Hematopoietic multipotent progenitor cell (in vitro differentiated cells): ENCODE measurements at regions not wholly inside any gene's neighbourhood (a gene's known extent, or its start where the extent isn't known, plus 50 kb on each side); places are given as distances from the start of the nearest gene placed in this dataset.

Experiments
- DNase-seq, 3 donors: peaks; one replicate each; pipeline ENCODE4 v3.0.0-alpha.2; 2011 to 2015; ENCODE audit warnings: low read depth in 2 of 3, low spot score in 2 of 3

DNA sequence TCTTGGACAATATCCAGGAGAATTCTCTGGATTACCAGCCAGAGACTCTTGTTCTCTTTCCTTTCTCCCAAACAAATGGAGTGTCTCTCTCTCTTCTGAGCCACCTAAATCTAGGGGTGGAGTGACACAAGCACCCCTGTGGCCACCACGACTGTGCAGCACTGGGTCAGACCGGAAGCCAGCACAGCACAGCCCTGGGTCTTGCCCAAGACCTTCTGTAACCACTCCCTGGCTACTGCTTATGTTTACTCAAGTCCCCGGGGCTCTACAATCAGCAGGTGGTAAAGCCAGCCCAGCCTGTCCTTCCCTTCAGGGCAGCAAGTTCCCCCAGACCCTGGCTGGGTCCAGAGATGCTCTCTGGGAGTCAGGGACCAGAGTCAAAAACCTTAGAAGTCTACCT, 110.0 kb upstream of the TUT7 start:
- DNase-seq: no peak

DNA sequence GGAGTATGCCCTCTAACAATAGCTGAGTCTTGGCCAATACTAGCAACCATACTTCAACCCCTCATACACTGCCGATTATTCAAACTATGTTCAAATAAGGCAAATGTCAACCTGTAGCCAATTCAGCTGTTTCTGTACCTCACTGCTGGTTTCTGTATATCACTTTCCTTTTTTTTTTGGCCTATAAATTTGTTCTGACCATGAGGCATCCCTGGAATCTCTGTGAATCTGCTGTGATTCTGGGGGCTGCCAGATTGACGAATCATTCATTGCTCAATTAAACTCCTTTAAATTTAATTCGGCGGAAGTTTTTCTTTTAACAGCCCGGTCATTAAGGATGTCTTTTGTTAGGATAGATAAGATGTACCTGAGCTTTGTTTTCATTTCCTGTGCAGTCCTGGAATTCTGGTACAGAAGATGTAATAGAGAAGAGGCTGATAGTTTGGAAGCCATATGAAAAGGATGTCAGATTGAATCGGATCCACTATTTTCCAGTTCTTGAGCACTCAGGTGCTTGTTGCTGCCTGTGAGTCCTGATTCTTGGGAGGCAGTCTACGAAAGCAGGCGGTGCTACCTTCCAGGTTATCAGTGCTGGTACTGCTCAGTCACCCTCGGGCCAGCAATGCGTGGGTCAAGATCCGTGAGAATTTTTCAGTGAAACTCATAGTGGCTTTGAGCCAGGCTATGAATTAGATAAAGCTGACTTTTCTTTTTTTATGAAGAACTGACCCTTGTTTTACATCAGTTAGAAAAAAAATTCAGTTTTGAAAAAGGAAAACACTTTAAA, 106.2 kb upstream of the TUT7 start:
- no peak for DNase-seq

DNA sequence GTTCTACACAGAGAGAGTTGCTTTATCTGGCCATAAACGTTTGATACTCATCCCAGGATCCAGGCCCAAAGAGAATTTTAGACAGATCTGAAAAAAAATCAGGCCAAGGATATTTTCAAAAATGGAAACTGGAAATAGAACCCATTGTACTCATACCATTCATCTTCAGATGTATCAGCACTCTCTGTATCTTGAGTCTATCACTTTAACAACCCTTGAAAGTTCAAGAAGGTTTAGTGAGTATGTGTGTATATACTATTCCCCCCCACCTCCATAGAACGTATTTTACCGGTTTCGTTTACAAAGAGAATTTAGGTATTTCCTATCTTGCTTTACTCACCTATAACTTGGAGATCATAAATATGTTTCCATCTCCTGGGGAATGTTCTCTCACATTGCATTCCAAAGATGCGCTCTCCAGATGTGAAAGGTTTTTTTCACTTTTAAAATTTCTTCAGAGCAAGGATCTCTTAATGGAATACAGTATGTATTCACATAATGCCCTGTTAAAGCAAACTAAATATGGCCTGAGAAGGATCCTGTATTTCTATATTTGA, 105.5 kb upstream of the TUT7 start:
- DNase-seq: no peak

DNA sequence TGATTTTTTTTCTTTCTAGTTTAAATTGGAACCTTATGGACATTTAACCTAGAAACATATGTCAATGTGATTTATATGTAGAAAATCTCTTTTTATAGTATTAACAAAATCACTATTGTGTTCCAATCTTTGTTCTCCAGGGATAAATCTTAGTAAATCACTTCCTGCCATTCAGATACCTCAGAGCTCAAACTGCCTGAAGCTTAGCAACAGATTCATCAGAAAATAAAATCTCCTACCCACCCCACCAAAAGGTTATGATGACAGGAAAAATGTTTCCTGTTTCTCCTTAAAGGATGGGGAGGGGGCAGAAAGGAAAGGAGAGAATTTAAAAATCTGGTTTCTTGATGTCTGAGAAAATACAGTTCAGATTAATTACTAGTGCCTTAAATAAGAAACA, 105.0 kb upstream of the TUT7 start:
- no peak for DNase-seq

DNA sequence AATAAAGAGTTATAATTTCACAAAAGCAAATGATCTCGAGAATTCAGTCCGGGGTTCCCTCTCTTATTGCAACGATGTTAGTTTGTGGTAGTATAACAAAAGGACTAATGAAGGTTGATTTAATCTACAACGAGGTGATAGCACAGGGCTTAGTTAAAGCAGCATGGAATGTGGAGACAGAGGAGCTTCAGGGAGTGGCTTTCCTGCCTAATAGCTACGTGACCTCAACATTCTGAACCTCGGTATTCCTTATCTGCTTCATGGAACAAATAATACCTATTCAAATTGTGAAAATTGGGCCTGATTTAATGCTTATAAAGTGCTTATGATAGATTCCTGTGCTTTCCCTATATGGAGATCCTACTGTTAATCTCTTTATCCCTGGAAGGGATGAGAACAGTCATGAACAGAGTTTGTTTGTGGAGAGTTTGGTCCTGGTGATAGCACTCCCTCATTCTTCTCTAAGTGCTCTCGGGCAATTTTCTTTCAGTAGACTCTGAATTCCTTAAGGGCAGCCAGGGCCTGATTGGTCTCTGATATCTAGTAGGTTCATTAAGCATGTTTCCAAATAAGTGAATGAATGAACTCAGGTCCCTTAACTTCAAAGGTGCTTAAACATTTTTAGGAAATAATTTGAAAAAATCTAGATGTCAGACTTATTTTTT, 104.1 kb upstream of the TUT7 start:
- no peak for DNase-seq

DNA sequence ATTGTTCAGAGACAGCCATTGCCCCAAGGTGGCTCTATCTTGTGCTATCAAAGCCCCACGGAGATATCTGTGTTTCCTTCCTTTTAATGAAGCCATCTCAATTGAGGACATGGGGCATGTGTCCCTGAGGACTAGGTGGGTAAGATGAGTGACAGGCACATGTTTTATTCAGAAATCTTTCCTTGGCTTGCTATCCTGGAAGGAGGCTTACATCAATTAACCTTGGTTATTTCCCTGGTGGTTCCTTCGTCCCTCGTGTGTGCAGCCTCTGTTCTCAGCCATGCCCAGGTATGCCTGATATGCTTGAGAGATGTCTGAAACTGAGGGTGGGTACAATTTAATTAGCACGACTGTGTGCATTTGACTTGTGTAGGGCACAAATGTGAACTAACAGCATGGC, 102.2 kb upstream of the TUT7 start:
- DNase-seq: no peak

DNA sequence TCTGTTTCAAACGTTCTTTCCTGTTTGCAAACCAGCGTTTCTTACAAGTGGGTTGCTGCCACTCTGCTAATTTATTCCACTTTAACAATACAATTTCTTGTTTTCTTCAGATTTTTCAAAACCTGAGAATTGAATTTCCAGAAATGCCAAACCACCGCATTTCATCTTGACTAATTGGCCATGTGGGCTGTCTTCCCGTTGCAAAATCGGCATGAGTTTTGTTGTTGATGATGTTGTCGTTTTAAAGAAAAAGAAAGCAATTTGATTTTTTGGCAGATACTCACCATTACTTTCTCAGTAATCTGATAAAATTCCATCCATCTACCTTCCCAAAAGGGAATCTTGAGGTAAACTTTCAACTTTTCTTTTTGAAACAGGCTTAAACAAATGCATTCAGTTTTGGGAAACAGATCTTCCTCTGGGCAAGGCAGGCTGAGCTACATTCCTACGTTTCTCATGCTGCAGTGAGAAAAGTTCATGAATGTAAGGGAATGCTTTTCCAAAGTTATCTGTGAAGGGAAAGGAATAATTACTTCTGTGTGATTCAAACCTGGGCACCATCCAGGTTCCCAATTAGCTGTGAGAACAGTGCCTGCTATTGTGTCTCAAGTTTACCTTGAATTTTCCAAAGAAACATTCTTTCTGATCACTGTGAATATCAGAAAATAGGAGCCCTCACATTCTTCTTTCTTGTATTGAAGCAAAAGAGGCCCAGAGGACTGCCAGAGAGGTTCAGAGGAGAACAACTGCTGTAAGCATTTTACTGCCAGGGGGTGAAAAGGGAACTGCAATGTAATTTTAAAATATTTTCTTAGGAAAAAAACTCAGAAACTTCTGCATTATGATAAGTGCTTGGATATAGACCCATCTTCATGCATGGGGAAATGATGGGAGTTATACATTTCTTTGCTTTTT, 100.7 kb upstream of the TUT7 start:
- no peak for DNase-seq

DNA sequence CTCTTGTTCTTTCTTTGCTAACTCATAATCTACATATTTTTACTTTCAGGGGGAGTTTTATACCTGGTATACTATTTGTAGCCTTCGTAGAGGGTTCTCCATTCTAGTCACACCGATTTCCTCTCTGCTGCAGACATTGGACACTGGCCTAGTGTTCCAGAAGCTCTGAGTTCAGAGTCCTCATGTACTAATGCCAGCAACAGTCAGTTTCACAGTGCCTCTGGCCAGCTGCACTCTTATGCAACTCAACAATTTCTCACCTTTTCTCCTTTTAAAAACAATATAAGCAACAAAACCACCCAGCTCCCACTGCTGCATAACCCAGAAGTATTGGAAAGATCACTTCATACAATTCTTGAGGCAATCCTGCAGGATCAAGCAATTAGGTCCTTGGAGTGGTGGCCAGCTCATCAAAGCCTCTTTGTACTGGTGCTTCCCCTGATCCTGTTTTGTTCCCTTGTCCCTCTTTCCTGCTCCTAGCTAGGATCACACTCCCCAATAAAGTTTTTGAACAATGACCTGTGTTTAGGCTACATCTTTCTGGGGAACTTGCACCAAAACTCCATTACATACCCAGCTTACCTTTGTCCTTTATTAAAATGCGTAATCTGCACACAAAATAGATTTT, 98.1 kb upstream of the TUT7 start:
- no peak for DNase-seq

DNA sequence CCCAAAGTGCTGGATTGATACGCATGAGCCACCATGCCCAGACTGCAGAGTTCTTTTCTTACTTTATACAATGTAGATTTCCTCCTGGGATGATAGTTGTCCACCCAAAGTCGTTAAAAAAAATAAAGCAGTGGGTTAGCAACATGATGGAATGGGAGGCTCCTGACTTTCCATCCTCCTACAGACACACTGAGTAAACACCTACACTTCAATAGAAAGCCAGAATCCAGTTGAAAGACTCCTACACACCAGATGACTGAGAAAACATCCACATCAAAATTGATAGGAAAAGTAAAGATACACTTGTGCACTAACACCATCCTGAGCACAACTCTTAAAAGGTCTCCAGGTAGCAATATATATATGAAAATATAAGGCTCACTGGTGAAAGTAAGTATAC, 95.0 kb upstream of the TUT7 start:
- no peak for DNase-seq

DNA sequence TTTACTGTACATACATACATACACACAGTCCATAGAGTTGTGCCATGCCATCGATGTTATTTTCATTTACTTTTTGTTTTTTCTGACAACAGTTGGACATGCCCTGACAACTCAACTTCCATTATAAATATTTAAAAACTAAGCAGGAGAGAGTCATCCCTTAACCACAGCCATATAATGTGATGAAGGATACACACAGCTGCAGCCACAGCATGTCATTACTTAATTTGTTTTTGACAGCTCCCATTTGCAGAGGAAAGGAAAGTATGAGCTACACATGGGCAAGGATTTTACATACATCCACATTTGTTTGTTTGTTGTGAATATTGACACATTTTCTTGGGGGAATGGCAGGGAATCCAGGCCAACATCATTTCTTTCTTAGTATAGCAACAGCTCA, 91.5 kb upstream of the TUT7 start:
- DNase-seq: no peak

DNA sequence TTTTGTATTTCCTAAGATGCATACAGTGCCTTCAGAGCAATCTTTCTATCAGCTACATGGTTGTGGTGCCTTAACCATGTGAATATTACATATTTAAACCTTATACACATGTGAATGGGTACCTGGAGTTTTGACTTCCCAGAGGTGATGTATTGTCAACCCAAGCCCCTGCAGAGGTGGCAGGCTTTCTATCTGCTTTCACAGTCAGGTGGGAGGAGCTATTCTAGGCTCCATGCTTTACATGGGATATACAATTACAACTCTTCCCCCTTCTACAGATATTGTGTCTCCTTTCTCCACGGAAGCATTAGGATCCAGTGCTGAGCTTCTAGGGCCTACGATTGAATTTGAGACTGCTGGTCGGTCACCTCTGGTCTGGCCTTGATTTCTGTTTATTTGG, 89.8 kb upstream of the TUT7 start:
- no peak for DNase-seq

DNA sequence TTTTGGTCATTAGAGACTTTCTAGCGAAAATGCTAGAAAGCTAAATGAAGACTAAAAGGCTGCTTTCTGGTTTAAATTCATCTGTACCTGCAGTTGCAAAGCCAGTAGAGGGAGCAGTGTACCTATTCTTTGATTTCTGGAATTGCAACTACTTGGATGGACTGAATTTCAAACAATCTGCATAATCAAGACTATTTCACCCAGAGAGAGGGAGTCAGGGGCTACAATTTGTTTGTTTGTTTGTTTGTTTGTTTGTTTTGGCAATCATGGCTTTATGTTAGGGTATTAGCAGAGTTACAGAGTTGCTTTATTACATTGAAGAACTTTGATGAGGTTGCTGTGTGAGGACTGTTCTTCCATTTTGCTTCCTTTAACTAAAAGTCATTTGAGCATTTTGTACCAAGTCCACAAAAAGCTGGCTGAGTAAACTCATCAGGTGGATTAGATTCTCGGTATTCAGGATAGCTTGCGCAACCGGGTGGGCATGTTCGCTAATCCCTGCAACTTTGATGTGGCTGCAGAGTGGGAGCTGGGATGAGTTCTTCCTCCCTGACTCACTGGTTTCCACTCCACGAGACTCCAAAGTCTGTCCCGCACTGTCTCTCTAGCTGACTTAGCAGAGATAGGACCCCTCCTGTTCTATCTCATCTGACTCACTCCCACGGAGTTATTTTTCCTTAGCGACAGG, 80.0 kb upstream of the TUT7 start:
- peak in 2 of 3 donors; percentile 31 to 61 for DNase-seq

DNA sequence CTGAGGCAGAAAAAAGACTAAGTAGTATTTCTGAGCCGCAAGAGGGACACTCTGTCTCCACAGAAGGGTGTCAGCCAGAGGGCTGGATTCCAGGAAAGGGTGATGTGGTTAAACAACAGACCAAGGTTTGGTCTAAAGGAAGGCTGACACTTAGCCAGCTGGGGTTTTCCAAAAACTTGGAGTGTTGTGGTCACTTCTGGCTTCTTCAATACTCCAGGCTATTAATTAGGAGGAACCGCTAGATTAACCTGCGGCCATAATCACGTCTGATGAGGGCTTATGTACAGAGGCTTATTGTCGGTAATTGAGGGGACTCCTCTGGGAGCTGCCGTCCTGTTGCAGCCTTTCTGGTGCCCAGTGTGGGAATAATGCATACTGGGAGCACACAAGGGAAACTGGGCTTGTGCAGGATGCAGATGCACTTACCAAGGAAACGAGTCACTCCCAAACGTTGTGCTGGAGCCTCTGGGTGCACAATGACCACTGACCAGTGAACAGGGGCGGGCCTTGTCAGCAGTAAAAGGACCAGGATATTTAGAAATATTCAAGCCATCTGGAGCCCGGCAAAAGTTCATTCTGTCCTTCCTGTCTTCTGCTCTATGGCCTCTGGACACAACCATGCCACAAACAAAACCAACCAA, 70.2 kb upstream of the TUT7 start:
- DNase-seq: no peak

DNA sequence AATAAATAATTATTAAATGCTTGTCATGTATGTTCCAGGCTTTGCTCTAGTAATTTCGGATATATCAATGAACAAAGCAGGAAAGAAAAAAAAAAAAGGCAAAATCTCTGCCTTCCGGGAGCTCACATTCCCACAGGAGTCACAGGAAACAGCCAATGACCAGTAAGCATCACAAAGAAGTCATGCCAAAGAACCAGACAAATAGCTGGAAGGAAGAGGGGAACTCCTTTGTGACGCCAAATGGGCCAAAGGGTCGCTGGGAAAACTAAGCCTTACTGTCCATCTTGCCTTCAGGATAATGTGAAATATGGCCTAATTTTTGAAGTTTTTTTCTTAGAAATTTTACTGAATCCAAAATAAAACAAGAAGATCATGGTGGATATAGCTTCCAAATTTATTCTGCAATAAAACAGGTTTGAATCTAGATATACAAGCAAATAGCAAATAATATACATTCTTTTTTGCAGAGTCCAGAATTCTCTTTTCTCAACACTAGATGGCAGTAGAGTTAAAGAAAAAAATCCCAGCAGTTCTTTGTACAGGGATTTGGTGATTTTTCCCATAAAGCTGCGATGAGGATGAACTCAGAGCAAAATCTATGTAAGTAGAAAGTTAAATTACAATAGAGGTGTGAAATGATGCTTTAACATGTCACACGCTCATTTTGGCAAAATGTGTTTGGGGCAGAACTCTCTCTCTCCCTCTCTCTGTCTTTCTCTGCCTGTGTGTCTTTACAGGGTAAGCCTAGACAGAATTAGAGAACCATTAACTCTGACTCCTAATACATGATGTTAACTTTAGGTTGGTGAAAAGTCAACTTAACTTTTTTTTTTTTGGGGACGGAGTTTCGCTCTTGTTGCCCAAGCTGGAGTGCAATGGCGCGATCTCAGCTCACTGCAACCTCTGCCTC, 60.0 kb upstream of the TUT7 start:
- DNase-seq: peak in 2 of 3 donors; percentile 10 to 31

DNA sequence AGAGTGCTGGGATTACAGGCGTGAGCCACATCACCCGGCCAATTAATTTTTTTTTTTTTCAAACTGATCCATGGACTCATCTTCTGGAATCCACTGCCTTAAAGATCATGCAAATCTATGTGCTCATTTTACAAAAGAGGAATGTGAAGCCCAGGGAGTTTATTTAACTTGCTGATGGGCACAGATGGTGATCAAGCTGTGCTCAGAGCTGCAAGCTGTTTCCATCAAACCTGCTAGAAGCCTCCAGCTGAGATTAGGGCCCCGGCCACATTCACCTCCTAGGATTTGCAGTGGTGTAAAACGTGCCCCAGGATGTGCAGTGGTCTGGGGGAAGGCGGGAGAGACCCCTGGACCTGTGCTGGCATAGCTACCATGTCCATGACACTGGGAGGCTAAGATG, 56.1 kb upstream of the TUT7 start:
- DNase-seq: no peak

DNA sequence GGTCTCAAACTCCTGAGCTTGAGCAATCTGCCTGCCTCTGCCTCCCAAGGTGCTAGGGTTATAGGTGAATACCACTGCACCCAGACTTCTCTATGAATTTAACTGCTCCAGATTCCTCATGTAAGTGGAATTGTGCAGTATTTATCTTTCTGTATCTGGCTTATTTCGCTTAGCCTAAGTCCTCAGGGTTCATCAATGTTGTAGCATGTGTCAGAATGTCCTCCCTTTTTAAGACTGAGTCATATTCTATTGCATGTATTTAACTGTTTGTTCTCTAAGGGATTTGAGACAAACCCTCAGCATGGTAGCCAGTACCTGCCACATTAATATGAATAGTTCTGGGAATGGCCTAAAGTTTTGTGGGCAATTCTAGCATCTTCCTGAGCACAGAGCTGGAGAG, 53.9 kb upstream of the TUT7 start:
- DNase-seq: no peak

DNA sequence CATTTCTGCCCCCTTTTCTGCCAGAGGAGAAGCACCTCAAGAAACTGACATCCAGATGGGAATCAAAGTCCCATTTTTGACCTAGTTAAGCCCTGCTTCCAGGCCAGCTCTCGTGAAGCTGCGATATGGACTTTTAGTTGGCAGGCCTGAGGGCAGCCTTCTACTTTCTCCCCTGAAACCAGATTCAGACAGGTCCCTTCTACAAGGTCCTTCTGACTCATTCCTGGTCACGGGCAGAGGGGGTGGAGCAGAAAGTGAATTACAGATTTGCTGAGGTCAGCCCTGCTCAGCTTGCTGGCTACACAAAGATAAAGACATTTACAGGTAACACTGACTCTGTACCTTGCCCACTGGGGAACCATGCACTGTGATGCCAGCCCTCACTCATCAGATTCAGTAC, 52.8 kb upstream of the TUT7 start:
- no peak for DNase-seq

DNA sequence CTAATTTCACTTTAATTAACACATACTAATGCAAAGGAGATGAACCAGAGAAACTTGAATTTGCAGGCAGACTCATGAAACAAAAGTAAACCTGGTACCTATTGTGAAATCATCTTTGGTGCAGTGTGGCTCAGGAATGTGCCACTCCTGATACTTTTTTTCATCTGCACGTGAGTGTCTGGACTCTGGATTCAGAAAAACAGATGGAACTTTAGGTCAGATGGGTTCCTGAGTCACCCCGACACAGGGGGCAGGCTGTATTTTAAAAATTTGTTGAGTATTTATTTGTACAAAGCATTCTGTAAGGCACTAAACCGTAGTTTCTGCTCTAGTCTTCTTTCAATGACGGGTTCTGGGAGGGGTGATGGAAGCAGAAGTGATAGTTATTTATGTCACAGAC, 52.2 kb upstream of the TUT7 start:
- no peak for DNase-seq

DNA sequence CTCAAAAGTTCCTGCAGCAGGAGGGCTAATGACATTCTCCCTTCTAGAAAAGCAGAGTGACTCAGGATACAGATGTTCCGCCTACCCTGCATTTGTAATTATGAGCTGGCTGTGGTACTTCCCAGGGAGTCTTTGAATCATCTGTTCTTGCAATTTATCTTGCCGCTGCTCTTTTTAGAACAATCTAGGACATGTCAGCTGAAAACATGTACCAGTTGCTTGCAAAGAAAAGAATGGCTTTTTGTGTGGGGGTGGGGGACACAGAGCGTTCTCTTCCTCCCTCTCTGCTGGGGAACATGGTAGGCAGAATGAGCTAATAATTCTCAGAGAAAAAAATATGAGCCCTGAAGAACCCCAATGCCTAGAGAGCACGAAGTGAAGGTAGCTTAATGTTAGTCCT, 51.7 kb upstream of the TUT7 start:
- peak in 2 of 3 donors; percentile 7 to 17 for DNase-seq
